Left colon (tissue), 2 donors: ENCODE measurements at regions not wholly inside any gene's neighbourhood (a gene's known extent, or its start where the extent isn't known, plus 50 kb on each side); places are given as distances from the start of the nearest gene placed in this dataset.

ENCODE experiments used
- ATAC-seq: fragments of 200-7000 bp; cut with Tn5 transposase; one replicate; pipeline ENCODE4 v1.9.1; 2020; ENCODE audit warnings: mild to moderate bottlenecking, moderate library complexity
- DNase-seq, 2 donors: peaks; one replicate each; pipeline ENCODE4 v3.0.0-alpha.2; 2020
- intact Hi-C, 2 donors: fragments of 100-400 bp; cut with DNase I in 1 of 2; cut with micrococcal nuclease in 1 of 2; formaldehyde crosslinking; loops; one replicate each; pipeline versions ENCODE4 v1.11.2 to v1.14.0; 2022; cut with DNase I, micrococcal nuclease
- donor health status: DM: no; HTN: no; CAD: no.
- donor health status: DM: yes; HTN: yes; CAD: no.

DNA sequence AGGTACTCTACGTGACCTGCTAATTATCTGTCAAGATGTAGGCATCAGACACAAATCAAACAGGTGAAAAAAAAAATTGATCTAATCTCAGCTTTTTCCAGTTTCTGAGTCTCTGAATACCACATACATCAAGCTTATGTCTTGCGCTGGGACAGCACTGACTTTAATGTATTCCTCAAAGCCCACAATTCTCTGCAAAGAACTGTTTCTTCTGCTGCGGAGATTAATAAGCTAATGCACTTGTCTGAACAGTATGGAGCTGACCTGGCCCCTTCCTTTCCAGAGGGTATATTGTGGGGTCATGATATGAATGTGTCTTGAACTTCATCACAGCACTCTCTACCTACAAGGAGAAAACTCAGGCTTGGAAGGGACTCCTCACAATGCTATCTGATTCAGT lies 87.8 kb downstream of the FOXB1 start:
- ATAC-seq = no peak
- DNase-seq = no peak
- intact Hi-C loops = no loop called here

DNA sequence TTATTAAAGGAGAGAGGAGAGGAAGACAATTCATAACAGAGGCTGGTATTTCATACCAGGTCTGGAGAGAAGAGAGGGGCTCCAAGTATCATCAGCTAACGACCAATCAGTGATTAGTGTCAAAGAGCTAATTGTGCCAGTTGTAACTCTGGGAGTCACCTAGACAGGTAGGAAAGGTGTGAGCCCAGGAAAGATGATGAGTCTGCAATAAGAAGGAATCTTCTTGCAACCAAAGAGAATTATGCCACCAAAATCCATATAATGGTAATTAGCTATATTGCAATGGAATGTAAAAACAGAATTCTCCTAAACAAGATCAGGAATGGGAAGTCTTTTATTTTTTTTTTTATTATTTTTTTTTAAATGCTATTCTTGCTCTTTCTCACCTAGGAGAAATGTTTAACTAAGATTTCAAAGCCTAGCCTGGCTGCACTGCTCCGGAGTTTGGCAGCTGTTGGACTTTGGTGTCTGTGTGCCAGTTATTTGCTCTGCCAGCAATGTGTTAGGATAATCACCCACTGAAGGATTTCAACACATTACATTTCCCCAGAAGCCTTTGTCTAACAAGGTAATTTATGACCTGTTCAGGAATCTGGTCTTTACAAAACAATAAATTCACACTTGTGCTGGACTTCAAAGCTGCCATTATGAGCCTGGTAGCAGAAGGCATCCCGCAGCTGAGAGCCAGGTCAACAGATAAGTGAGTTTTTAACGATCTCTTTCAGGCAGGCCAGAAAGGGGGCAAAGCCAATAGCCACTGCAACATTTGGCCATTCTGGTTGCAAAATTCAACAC lies 89.4 kb downstream of the FOXB1 start:
- intact Hi-C loops = no loop called here
- DNase-seq (peak; percentile 20 to 32), ATAC-seq (peak; percentile 95)

DNA sequence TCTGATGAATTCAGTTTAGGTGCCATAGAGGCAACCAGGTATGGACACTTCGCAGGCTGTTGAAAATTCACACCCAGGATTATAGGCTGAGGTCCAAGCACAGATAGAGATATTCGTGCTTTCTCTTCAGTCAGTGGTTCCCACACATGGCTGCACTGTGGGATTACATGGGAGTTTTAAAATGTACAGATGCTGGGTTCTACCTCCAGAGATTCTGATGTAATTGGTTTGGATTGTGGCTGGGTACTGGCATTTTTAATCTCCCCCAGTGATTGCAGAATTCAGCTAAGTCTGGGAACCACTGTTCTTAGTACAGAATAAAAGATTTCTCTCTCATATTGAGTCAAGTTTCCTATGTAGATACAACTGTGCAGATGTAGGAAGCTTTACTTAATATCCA lies 91.6 kb downstream of the FOXB1 start:
- no peak for DNase-seq
- intact Hi-C loops = no loop called here
- no peak for ATAC-seq

DNA sequence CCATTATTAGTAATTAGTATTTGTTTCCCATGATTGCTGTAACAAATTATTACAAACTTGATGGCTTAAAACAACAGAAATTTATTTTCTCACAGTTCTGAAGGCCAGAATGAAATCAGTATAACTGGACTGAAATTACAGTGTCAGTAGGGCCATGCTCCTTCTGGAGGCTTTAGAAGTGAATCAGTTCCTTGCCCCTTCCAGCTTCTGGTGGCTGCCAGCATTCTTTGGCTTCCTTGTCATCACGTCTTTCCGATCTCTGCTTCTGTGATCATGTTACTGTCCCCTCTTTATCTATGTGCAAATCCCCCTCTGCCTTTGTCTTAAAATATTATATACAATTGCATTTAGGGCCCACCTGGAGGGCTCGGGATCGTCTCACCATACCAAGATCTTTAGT lies 92.0 kb downstream of the FOXB1 start:
- intact Hi-C loops = no loop called here
- no peak for ATAC-seq
- DNase-seq = no peak

DNA sequence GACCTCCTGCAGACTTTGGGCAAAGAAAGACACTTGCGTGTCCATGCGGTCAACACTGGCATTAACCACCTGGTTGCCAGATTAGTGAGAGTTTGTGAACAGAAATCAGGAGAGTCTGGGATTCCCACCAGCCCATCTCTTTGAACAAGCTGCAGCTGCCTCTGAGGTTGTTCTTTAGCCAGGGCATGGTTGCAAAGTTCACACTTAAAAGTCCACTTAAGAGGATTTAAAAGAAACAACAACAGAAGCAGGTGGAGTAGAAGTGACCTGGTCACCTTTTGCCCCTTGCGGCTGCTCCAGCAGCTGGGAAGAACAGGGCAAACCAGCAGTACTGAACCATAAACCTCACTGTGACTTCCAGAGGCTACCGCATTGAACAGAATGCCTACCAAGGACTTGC lies 97.3 kb downstream of the FOXB1 start:
- ATAC-seq (no peak), DNase-seq (no peak)
- intact Hi-C loops = no loop called here

DNA sequence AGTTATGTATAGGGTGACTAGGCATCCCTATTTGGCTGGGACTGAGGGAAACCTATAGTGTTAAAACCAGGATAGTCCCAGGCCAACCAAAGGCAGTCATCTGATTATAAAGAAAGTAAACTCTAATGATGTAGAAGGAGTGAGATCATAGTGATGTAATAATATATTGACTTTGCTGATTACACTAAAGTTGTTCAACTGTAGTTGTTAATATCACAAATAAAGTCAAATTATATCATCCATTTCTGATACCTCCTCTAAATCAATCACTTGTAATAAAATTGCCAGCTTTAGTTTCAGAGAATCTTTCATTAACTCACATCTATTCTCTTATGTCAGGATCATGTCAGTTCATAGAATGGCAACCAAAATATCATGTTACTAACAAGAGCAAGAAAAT lies 98.6 kb downstream of the FOXB1 start:
- intact Hi-C loops = no loop called here
- DNase-seq (no peak), ATAC-seq (no peak)

DNA sequence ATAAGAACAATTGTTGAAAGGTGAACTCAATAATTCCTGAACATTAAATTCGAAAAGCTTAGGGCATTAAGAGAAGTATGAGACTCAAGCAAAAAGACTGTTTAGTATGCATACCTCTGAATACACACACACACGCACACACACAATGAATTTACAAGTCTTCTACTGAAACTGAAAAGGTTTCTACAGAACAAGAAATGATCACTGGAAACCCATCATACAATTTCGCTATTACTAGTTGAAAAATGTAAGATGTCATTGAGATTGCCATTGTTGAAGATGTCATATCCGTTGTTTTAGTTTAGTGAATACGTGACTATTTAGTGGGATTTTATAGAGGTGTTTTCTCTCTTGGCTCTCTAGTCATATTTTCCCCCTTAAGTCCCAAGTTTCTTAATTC lies 106.8 kb downstream of the FOXB1 start:
- intact Hi-C loops = no loop called here
- no peak for ATAC-seq

DNA sequence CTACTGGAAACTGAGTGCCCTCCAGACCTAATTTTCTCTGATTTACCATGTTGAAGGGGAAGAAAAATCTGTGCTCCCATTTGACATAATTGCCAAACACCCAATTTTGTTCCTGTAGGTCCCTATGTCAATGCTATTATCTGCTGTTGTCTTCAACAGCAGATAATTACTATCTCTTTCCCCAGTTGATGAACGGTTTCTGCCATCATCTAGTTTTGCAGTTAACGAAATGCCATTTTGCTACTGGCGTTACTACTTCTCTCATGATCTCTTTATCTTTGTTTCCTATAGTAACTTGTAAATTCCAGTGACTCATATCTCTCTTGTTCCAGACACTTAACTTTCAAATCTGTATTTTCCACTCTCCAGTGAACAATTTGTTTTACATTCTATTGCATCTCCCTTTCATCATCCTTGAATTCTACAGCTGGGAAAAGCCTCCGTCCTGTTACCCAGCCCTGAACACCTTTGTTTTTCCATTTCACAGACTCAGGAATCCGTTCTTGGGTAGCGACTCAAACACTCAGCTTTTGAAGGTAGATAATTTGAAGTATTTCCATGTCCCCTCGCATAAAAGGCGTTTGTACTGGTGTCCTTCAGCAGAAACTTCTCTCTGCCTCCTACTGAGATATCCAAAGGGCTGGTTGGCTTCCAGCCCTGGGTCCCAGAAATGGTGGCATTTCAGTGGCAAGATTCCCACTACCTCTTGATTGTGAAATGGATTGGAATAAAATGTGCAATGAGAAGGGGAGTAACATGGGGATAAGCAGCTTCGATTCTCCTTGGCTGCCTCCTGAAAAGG lies 111.7 kb downstream of the FOXB1 start:
- DNase-seq = no peak
- intact Hi-C loops = no loop called here
- ATAC-seq = no peak

More for the DNA sequence above, 106.8 kb downstream of the FOXB1 start:
- no peak for DNase-seq

DNA sequence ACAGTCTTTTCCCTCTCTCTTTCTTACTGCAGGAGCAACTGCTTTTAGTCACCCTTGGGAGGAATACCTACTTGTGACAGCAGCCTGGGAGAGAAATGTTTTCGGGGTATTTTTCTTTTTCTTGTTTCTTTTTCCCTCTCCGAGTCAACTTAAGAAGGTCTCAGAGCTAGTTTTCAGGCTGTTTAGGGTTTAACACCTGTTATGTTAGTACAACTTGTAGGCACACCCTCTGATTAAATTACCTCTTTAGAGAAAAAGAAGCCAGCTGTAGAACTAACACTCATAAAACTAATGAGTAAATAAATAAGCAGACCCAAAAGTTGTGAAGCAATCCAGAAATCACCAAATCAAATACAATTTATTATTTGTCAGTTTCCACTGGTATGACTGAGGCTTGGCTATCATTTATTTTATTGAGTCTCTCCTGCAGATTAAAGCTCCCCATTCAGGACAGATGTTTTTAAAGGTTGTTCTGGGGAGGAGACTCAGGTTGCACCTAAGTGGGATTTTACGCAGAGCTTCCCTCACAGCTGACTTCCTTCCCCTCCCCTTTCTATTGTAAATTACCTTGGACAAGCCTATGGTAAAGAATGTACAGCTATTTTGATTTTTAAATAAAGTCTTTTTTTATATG lies 112.5 kb downstream of the FOXB1 start:
- DNase-seq = no peak
- intact Hi-C loops = no loop called here

DNA sequence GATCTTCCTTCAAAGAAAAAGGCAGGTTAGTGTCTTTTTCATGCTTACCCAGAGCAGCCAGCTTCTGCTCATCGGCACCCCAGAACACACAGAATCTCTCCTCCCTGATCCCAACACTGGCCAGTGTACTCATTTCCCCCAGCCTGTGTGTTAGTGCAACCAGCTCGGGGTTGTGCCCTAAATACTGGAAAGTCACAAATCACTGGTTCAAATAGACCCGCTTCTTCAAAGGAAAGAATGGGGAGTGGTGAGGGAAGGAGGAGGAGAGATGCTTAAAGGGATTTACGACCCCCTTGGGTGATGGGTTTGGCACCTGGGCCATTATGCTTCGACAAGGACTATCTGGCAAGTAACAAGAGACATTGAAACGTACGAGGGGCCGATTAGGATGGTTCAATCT lies 114.0 kb downstream of the FOXB1 start:
- no peak for DNase-seq
- ATAC-seq = no peak
- intact Hi-C loops = no loop called here

More for the DNA sequence above, 112.5 kb downstream of the FOXB1 start:
- no peak for ATAC-seq

DNA sequence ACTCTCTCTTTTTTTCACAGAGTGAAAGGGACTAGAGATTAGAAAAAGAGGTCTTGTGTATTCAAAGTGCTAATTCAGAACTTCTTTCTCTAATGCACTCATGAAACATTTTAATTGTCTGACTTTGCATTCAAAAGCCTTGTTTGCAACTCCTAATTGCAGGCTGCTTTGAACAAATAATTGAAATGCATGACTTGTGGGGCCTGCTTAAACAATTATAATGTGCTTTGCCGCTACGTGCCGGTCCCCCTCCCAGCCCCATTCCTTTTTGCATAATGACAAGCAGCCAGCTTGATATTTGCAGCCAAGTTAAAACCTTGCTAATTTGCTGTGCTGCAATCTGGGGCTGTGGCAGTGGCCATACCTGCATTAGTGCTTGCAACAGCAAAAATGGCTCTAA lies 114.5 kb downstream of the FOXB1 start:
- ATAC-seq (no peak), DNase-seq (no peak)
- intact Hi-C loops = no loop called here

DNA sequence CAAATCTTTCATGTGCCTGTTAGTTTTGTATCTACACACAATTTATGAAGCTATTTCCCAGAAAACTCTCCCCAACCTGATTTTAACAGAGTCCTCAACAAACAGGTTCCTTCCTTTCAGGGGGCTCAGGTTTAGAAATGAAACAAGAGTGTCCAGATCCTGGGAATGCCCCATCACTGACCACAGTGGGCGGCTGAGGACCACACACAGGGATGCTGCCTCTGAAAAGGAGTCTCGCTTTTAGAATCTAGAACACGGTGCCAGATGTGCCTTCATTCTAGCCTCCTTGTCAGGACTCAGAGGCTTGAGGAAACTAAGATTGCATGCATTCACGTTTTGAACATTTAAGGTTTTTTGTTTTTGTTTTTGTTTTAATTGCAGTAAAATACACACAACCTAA lies 115.0 kb downstream of the FOXB1 start:
- DNase-seq (no peak), ATAC-seq (no peak)
- intact Hi-C loops = no loop called here

DNA sequence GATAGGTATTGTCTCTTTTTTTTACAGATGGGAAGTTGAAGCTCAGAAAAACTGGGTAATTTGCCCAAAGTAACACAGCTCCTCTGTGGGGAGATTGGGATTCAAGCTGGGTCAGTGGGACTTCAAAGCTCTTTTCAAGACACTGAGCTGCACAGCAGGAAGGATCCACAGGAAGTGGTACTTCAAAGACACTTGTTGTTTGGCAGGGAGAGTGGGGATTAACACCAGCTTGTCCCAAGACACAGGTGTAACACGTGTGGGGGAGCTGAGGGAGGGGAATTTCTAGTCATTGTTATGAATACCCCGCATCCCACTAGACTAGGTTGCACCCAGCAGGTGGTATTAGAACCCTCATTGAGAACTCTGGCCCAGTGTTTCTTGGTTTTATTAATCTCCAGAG lies 116.0 kb downstream of the FOXB1 start:
- DNase-seq (no peak), ATAC-seq (no peak)
- intact Hi-C loops = no loop called here

DNA sequence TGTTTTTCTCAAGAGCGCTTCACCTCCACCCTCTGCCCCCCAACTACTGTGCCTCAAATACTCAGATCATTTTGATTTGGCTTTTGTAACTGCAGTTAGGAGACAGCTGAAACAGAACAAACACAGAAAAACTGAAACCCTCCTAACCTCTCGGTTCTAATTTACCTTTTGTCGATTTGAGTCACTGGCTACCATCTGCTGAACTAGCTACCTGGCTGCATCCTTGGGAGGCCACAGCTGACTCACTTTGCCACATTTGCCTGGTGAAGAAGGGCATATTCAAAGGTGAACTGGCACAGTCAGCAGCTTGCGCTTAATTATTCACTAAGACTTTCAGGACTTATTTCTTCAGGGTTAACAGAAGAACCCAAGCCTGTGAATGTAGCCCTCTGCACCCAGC lies 117.7 kb downstream of the FOXB1 start:
- no peak for DNase-seq
- intact Hi-C loops = no loop called here
- no peak for ATAC-seq

DNA sequence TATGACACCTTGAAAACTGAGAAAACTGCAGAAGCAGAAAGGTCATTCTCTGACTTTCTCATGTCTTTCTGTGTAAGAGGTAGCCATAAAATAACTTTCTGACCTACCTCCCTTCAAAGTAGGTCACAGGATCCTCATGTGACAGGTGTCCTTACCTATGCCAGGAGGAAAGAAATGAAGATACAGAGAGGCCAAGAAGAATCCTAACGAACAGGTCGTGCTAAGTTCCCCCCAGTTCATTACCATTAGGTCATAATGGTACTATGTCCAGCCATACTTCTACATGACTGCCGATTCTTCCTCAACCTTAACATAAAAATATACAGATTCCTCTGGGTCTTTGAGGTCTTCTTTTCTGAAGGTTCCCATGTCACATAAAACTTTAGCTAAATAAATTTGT lies 118.6 kb downstream of the FOXB1 start:
- DNase-seq (no peak), ATAC-seq (no peak)
- intact Hi-C loops = no loop called here

DNA sequence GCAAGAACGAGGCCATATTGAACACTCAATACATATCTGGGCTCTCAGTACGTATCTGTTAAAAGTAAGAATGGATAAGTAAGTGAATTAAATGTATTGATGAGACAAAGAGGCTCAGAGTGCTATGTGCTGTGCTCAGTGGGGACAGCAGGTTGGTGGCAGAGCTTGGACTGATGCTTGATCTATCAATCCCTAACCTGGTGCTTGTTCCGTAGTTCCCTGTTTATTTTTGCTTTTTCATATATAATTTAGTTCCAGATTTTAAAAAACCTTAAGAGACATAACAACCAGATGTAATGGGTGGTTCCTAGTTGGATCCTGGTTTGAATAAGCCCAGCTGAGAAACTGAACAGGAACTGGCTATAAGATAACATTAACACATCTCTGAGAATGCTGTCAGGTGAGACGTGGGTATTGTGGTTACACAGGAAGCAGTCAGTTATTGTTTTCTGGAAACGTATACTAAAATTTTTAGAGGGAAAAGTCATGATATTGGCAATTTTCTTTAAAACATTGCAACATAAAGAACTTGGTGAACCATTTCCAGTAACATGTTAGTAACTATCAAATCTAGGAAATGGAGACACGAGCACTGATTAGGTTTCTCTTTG lies 120.5 kb downstream of the FOXB1 start:
- DNase-seq = no peak
- intact Hi-C loops = no loop called here
- no peak for ATAC-seq

DNA sequence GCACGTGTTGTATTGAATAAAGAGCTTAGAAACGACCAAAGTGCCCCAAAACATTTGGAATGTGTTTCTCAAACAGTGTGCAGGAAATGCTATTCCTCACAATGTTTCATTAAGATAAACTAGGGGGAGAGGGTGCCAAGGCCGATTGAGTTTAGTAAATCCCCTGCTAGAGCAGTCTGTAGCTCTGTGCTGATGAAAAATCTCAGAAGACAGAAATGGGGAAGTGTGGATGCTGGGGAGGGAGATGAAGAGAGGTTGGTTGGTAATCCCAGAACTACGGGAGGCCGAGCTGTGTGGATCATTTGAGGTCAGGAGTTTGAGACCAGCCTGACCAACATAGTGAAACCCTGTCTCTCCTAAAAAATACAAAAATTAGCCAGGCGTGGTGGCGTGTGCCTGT lies 121.2 kb downstream of the FOXB1 start:
- DNase-seq (no peak), ATAC-seq (no peak)
- intact Hi-C loops = no loop called here

DNA sequence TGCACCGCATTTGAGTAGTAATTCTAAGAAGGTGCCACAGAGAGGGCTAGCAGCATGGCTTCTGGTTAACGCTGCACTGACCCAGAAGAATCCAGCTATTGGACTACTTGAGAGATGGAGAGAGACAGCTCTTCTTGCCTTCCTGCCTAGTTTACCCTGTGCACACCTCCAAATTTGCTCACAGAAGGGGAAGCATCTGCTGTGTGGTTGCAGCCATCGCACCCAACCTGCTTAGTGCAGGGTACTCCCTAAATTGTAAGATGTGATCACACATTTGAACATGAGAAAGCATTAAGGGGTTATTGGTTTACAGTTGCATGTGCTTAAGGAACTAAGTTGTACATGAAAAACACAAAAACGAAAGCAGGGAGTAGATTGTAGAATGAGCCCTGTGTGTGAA lies 122.1 kb downstream of the FOXB1 start:
- DNase-seq (no peak), ATAC-seq (no peak)
- intact Hi-C loops = no loop called here

DNA sequence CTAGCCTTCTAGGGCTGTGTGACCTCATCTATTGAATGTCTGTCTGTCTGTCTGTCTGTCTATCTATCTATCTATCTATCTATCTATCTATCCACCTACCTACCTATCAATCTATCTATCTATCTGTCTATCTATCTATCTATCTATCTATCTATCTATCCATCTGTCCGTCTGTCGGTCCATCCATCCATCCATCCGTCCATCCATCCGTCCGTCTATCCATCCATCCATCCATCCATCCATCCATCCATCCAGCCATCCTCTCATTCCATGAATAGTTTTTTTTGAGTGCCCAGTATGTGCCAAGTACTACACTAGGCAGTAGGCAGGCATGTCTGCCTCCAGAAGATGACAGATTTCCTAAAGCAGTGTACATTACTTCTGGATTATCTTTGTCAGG lies 122.5 kb downstream of the FOXB1 start:
- DNase-seq (no peak), ATAC-seq (no peak)
- intact Hi-C loops = no loop called here

DNA sequence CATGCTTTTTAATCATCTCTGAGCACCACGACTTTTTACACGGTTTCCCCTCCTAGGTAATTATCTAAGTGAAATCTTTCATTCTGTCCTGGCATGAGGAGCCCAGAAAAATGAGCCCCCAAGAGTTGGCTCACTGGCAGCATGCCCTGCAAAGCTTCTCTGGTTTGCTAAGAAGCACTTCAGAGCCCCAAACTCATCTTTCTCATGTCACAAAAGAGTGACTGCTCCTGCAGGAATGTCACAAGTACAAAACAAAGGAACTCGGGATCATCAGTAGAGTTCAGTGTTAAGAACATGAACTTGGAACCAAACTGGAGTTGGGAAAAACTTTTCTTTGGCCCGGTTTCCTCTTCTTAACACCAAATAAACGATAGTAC lies 123.9 kb downstream of the FOXB1 start:
- intact Hi-C loops = no loop called here
- ATAC-seq = no peak
- peak in 1 of 2 donors; percentile 9 for DNase-seq
